ENCODE measurements at regions not wholly inside any gene's neighbourhood (a gene's known extent, or its start where the extent isn't known, plus 50 kb on each side); places are given as distances from the start of the nearest gene placed in this dataset.

DNA sequence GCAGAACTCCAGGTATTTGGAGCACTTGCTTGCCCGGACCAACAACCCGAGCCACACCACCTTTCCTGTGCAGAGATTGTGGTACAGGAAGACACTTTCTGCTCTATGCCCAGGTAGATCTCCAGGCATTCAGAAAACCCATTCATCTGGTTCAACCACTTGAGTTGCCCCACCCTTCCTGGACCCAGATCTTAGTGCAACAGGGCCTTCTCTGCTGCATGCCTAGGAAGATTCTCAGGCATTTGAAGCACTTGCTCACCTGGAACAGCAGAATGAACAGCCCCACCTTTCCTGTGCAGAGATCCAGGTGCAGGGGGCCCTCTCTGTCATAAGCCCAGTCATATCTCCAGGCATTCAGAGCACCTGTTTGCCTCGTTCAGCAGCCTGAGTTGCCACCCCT is 412.8 kb upstream of the MGAT4C start:
- peaks cover 0 to 7% of the 10 kb centered on the region in 2 experiments for H3K9me3 ChIP-seq (ENCODE audit: control insufficient read depth in 2 of 2, low read length in 2 of 2)
- H3K27me3 ChIP-seq (ENCODE audit: control insufficient read depth, insufficient read depth, low read length) = no peaks in the 10 kb centered on the region
- H3K4me3 Mint-ChIP-seq = no peak overlapping the region
- no peak overlapping the region for H3K27ac Mint-ChIP-seq
- no peaks in the 10 kb centered on the region for H3K36me3 ChIP-seq (ENCODE audit: control insufficient read depth, insufficient read depth, low read length)
- ATAC-seq (ENCODE audit: low read depth in 2 of 2) (no peak), DNase-seq (no peak)
- no peaks in the 10 kb centered on the region for H3K4me1 ChIP-seq (ENCODE audit: control insufficient read depth, insufficient read depth, low read length, poor library complexity, severe bottlenecking)
- no peaks in the 10 kb centered on the region for H3K4me1 Mint-ChIP-seq
- peaks cover 0 to 21% (median 9%) of the 10 kb centered on the region in 7 donors for H3K9me3 Mint-ChIP-seq
- H3K27me3 Mint-ChIP-seq = no peaks in the 10 kb centered on the region
- no peak overlapping the region for H3K4me3 ChIP-seq (ENCODE audit: low read depth, low read length)
- no peak overlapping the region for H3K27ac ChIP-seq (ENCODE audit: insufficient read depth, low read length, poor library complexity, severe bottlenecking)
- no peaks in the 10 kb centered on the region for H3K36me3 Mint-ChIP-seq

DNA sequence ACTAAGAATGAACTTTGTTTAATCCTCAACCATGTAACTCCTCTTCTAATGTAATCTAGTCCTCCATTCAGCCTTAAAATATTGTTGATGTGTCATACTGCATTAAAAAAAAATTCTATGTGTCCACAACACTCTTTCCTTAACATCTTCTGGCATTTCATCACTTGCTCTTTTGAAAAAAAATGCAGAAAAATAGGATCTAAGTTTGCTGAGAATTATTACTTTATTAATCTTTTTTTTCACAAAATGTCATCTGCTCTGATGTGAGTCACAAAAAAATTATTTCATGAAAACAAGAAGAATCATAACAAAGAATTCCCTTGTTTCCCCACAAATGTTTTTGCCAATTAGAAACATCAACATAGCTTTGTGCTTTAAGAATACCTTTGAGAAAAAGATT is 410.1 kb upstream of the MGAT4C start:
- no peaks in the 10 kb centered on the region for H3K27me3 ChIP-seq (ENCODE audit: control insufficient read depth, insufficient read depth, low read length)
- H3K27ac ChIP-seq (ENCODE audit: insufficient read depth, low read length, poor library complexity, severe bottlenecking) = no peak overlapping the region
- ATAC-seq (ENCODE audit: low read depth in 2 of 2) (no peak), DNase-seq (no peak)
- Mint-ChIP-seq H3K27ac (no peak overlapping the region), H3K27me3 (no peaks in the 10 kb centered on the region), H3K36me3 (no peaks in the 10 kb centered on the region), H3K4me1 (no peaks in the 10 kb centered on the region), H3K9me3 (peaks cover 0 to 14% (median 6%) of the 10 kb centered on the region in 7 donors), H3K4me3 (no peak overlapping the region)
- no peak overlapping the region for H3K4me3 ChIP-seq (ENCODE audit: low read depth, low read length)
- H3K4me1 ChIP-seq (ENCODE audit: control insufficient read depth, insufficient read depth, low read length, poor library complexity, severe bottlenecking) = no peaks in the 10 kb centered on the region
- peaks cover 0 to 7% of the 10 kb centered on the region in 2 experiments for H3K9me3 ChIP-seq (ENCODE audit: control insufficient read depth in 2 of 2, low read length in 2 of 2)
- no peaks in the 10 kb centered on the region for H3K36me3 ChIP-seq (ENCODE audit: control insufficient read depth, insufficient read depth, low read length)

DNA sequence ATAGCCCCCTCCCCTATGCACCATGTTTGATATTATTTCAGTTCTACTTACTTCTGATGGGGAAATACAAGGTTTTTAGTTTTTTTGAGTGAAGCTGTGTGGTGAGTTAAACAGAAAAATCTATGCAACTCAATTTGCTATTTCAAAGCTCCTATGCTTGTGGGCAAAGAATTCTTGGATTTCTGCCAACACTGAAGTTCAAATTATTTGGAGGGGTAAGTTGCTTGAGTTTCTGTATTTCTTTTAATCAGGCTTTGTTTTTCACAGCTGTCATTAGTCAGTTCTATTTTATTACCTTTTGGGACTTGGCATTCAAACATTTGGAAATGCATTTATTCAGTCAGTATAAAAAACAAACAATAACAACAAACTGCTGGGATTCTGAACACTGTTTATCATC is 407.5 kb upstream of the MGAT4C start:
- H3K27me3 Mint-ChIP-seq = no peaks in the 10 kb centered on the region
- no peak overlapping the region for H3K4me3 ChIP-seq (ENCODE audit: low read depth, low read length)
- peaks cover 0 to 13% (median 4%) of the 10 kb centered on the region in 7 donors for H3K9me3 Mint-ChIP-seq
- no peaks in the 10 kb centered on the region for H3K36me3 ChIP-seq (ENCODE audit: control insufficient read depth, insufficient read depth, low read length)
- ATAC-seq (ENCODE audit: low read depth in 2 of 2) = no peak
- H3K4me1 Mint-ChIP-seq = no peaks in the 10 kb centered on the region
- no peak overlapping the region for H3K27ac Mint-ChIP-seq
- no peaks in the 10 kb centered on the region for H3K4me1 ChIP-seq (ENCODE audit: control insufficient read depth, insufficient read depth, low read length, poor library complexity, severe bottlenecking)
- H3K27me3 ChIP-seq (ENCODE audit: control insufficient read depth, insufficient read depth, low read length) = no peaks in the 10 kb centered on the region
- no peak overlapping the region for H3K4me3 Mint-ChIP-seq
- H3K9me3 ChIP-seq (ENCODE audit: control insufficient read depth in 2 of 2, low read length in 2 of 2) = peaks cover 0 to 3% of the 10 kb centered on the region in 2 experiments
- no peak for DNase-seq
- H3K36me3 Mint-ChIP-seq = no peaks in the 10 kb centered on the region
- no peak overlapping the region for H3K27ac ChIP-seq (ENCODE audit: insufficient read depth, low read length, poor library complexity, severe bottlenecking)

DNA sequence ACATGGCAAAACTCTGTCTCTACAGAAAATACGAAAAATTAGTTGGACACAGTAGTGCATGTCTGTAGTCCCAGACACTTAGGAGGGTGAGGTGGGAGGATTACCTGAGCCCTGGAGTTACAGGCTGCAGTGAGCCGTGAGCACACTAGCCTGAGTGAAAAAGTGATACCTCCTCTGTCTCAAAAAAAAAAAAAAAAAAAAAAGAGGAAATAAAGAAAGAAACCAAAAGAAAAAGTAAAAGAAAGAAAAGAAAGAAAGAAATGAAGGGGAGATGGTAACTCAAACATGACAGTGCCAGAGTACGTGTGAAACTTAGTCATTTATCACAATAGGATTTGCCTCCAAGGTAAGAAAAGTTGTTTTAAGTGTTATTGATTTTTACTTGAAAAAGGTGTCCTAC is 407.0 kb upstream of the MGAT4C start:
- no peaks in the 10 kb centered on the region for H3K4me1 Mint-ChIP-seq
- H3K27me3 ChIP-seq (ENCODE audit: control insufficient read depth, insufficient read depth, low read length) = no peaks in the 10 kb centered on the region
- H3K36me3 Mint-ChIP-seq = no peaks in the 10 kb centered on the region
- no peak for ATAC-seq (ENCODE audit: low read depth in 2 of 2)
- H3K4me3 ChIP-seq (ENCODE audit: low read depth, low read length) = no peak overlapping the region
- no peak overlapping the region for H3K27ac Mint-ChIP-seq
- no peaks in the 10 kb centered on the region for H3K36me3 ChIP-seq (ENCODE audit: control insufficient read depth, insufficient read depth, low read length)
- DNase-seq = no peak
- H3K4me3 Mint-ChIP-seq = no peak overlapping the region
- H3K9me3 ChIP-seq (ENCODE audit: control insufficient read depth in 2 of 2, low read length in 2 of 2) = no peaks in the 10 kb centered on the region
- no peak overlapping the region for H3K27ac ChIP-seq (ENCODE audit: insufficient read depth, low read length, poor library complexity, severe bottlenecking)
- H3K27me3 Mint-ChIP-seq = no peaks in the 10 kb centered on the region
- no peaks in the 10 kb centered on the region for H3K4me1 ChIP-seq (ENCODE audit: control insufficient read depth, insufficient read depth, low read length, poor library complexity, severe bottlenecking)
- H3K9me3 Mint-ChIP-seq = peaks cover 0 to 12% (median 6%) of the 10 kb centered on the region in 7 donors

- ATAC-seq (ENCODE audit: low read depth in 2 of 2) = no peak
- no peaks in the 10 kb centered on the region for H3K36me3 Mint-ChIP-seq
Measured at GRCh38 chr12:86662464-86662863, 406.3 kb upstream of the MGAT4C start.

GRCh38 chr12:86660488-86661147 is 404.4 kb upstream of the MGAT4C start:
- Histone ChIP-seq H3K4me3 (ENCODE audit: low read depth, low read length) (no peak overlapping the region), H3K27me3 (ENCODE audit: control insufficient read depth, insufficient read depth, low read length) (no peaks in the 10 kb centered on the region), H3K36me3 (ENCODE audit: control insufficient read depth, insufficient read depth, low read length) (no peaks in the 10 kb centered on the region), H3K4me1 (ENCODE audit: control insufficient read depth, insufficient read depth, low read length, poor library complexity, severe bottlenecking) (no peaks in the 10 kb centered on the region), H3K27ac (ENCODE audit: insufficient read depth, low read length, poor library complexity, severe bottlenecking) (no peak overlapping the region), H3K9me3 (ENCODE audit: control insufficient read depth in 2 of 2, low read length in 2 of 2) (no peaks in the 10 kb centered on the region)
- ATAC-seq (ENCODE audit: low read depth in 2 of 2) (no peak), DNase-seq (no peak)
- no peaks in the 10 kb centered on the region for H3K36me3 Mint-ChIP-seq
- no peaks in the 10 kb centered on the region for H3K4me1 Mint-ChIP-seq
- H3K27ac Mint-ChIP-seq = no peak overlapping the region
- H3K9me3 Mint-ChIP-seq = peaks cover 0 to 10% (median 6%) of the 10 kb centered on the region in 7 donors
- no peaks in the 10 kb centered on the region for H3K27me3 Mint-ChIP-seq
- no peak overlapping the region for H3K4me3 Mint-ChIP-seq

More at GRCh38 chr12:86662464-86662863, 406.3 kb upstream of the MGAT4C start:
- H3K4me1 Mint-ChIP-seq = no peaks in the 10 kb centered on the region
- Histone ChIP-seq H3K4me3 (ENCODE audit: low read depth, low read length) (no peak overlapping the region), H3K36me3 (ENCODE audit: control insufficient read depth, insufficient read depth, low read length) (no peaks in the 10 kb centered on the region), H3K9me3 (ENCODE audit: control insufficient read depth in 2 of 2, low read length in 2 of 2) (no peaks in the 10 kb centered on the region), H3K4me1 (ENCODE audit: control insufficient read depth, insufficient read depth, low read length, poor library complexity, severe bottlenecking) (no peaks in the 10 kb centered on the region), H3K27me3 (ENCODE audit: control insufficient read depth, insufficient read depth, low read length) (no peaks in the 10 kb centered on the region), H3K27ac (ENCODE audit: insufficient read depth, low read length, poor library complexity, severe bottlenecking) (no peak overlapping the region)
- H3K9me3 Mint-ChIP-seq = peaks cover 0 to 10% (median 6%) of the 10 kb centered on the region in 7 donors
- no peak for DNase-seq
- no peaks in the 10 kb centered on the region for H3K27me3 Mint-ChIP-seq
- no peak overlapping the region for H3K4me3 Mint-ChIP-seq
- no peak overlapping the region for H3K27ac Mint-ChIP-seq

DNA sequence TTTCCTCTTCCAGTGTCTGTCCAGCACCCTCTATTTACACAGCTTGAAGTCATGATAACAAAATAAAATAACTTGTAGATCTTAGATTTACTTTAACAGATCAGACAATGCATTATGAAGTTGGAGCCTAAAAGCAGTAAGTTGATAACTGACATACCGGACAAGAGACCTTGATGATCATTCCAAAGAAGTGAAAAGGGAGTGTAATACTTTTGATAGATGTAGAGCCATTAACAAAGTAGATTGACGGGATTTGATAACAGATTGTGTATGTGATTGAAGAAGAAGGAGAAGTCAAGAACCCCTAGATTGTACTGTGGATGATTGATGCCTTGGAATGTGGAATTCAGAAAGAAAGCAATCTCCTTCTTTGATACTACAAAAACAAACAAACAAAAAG is 403.8 kb upstream of the MGAT4C start:
- Histone ChIP-seq H3K36me3 (ENCODE audit: control insufficient read depth, insufficient read depth, low read length) (no peaks in the 10 kb centered on the region), H3K4me1 (ENCODE audit: control insufficient read depth, insufficient read depth, low read length, poor library complexity, severe bottlenecking) (no peaks in the 10 kb centered on the region), H3K27me3 (ENCODE audit: control insufficient read depth, insufficient read depth, low read length) (no peaks in the 10 kb centered on the region), H3K4me3 (ENCODE audit: low read depth, low read length) (no peak overlapping the region), H3K27ac (ENCODE audit: insufficient read depth, low read length, poor library complexity, severe bottlenecking) (no peak overlapping the region), H3K9me3 (ENCODE audit: control insufficient read depth in 2 of 2, low read length in 2 of 2) (no peaks in the 10 kb centered on the region)
- no peak overlapping the region for H3K4me3 Mint-ChIP-seq
- no peak for ATAC-seq (ENCODE audit: low read depth in 2 of 2)
- no peak for DNase-seq
- H3K9me3 Mint-ChIP-seq = peaks cover 0 to 10% (median 6%) of the 10 kb centered on the region in 7 donors
- no peaks in the 10 kb centered on the region for H3K27me3 Mint-ChIP-seq
- H3K4me1 Mint-ChIP-seq = no peaks in the 10 kb centered on the region
- no peak overlapping the region for H3K27ac Mint-ChIP-seq
- H3K36me3 Mint-ChIP-seq = no peaks in the 10 kb centered on the region

DNA sequence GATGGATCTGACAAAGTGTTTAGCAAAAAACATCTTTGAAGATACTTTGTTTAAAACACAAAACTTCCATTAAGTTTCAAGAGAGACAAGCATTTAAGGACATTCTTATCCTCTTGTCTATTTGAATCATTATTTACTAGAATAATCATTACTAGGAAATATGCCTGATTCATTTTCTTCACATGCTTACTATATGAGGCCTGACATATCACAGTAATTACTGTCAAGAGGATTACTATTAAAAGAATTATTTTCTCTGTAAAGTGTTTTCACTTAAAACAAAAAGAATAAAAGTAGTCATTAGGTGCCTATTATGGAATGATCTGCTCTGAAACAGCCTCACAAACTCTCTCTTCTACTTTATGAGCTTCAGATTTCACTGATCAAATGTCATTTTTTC is 402.1 kb upstream of the MGAT4C start:
- Mint-ChIP-seq H3K36me3 (no peaks in the 10 kb centered on the region), H3K4me3 (no peak overlapping the region), H3K4me1 (no peaks in the 10 kb centered on the region), H3K9me3 (peaks cover 0 to 10% (median 3%) of the 10 kb centered on the region in 7 donors), H3K27ac (no peak overlapping the region), H3K27me3 (no peaks in the 10 kb centered on the region)
- no peak for DNase-seq
- Histone ChIP-seq H3K4me3 (ENCODE audit: low read depth, low read length) (no peak overlapping the region), H3K36me3 (ENCODE audit: control insufficient read depth, insufficient read depth, low read length) (no peaks in the 10 kb centered on the region), H3K27ac (ENCODE audit: insufficient read depth, low read length, poor library complexity, severe bottlenecking) (no peak overlapping the region), H3K27me3 (ENCODE audit: control insufficient read depth, insufficient read depth, low read length) (no peaks in the 10 kb centered on the region), H3K4me1 (ENCODE audit: control insufficient read depth, insufficient read depth, low read length, poor library complexity, severe bottlenecking) (no peaks in the 10 kb centered on the region), H3K9me3 (ENCODE audit: control insufficient read depth in 2 of 2, low read length in 2 of 2) (no peaks in the 10 kb centered on the region)
- no peak for ATAC-seq (ENCODE audit: low read depth in 2 of 2)
